HG03575 (cell line): ENCODE measurements at regions not wholly inside any gene's neighbourhood (a gene's known extent, or its start where the extent isn't known, plus 50 kb on each side); places are given as distances from the start of the nearest gene placed in this dataset.
"Not testable (repeated sequence)": the region's sequence is repeated elsewhere in the genome, so short reads cannot be mapped to it uniquely, and the experiment has no call there.

Experiments
- ATAC-seq: cut with Tn5 transposase; IDR thresholded peaks from one replicate; pipeline ENCODE4 v1.9.1; 2021; ENCODE audit not compliant: unreplicated experiment, insufficient number of reproducible peaks, low FRiP score; ENCODE audit errors: extremely low read depth

GRCh38 chr7:121752706-121753105 is 120.3 kb upstream of the PTPRZ1 start:
- no peak for ATAC-seq

- ATAC-seq, result no peak
Measured at GRCh38 chr7:121748546-121748945, 124.4 kb upstream of the PTPRZ1 start.

DNA sequence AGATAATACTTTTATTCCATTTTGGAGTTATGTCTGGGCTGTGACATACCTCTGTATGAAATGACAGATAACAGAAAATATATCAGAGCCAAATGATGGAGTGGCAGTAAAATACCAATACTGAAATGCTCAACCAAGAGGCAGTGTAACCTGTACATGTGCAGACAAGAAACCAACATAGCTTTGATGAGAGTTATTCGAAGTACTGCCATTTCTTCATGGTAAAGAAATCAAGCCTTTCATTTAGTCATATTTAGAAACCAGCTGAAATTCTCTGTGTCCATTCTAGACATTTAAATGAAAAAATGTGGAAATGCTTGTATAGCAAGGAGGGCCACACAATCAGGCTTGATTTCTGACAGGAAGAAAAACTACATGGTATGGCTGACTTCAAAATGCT is 127.1 kb upstream of the PTPRZ1 start:
- ATAC-seq, result no peak

DNA sequence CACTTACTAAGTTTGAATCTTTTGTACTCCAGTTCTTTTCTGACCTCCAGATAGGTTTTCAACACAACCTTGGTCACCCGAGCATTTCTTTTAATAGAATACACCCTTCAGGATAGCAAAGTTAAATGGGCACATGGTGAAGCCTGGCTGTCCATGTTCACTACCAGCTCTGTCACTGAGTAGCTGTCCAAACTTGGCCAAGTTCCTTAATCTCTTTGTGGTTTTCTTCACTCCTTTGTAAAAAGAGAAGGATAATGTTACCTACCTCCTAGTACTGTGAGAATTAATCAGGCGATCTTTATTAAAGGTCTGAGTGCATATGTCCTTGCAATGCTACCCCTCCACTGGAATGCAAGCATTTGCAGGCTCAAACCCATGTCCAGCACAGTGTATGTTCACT is 128.1 kb upstream of the PTPRZ1 start:
- ATAC-seq, result no peak

DNA sequence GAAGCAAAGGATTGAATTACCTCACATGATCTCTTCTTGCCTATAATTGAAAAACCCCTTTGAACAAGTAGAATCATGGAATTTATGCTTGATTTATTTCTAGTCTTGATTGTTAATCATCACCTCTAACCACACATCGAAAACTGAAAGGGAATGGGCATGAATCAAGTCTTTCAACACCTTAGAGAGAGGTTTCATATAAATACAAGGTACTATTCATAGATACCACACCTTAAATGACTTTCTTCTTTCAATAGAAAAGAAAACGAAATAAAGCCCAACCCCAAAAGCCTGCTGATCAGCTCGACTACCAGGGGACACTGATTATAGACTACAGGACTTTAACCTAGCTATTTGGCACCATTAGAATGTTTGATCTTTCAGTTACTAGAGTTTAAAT is 128.6 kb upstream of the PTPRZ1 start:
- ATAC-seq, result no peak

DNA sequence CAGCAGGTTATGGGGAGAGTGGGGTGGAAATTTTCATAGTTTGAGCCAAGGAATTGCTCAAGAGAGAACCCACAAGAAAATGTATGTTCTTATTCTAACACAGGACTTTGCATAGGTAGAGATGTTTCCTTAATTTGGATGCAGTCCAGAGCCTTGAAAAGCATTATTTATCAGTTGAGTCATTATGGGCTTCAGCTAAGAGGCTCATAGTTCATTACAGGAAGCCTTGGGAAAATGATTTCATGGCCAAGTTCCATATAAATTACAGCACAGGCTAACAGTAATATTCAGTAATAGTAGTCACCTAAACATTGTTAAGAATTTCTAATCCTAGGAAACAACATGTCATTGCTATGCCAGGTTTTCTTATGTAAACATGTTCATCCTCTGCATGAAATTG is 131.1 kb upstream of the PTPRZ1 start:
- ATAC-seq, result no peak

DNA sequence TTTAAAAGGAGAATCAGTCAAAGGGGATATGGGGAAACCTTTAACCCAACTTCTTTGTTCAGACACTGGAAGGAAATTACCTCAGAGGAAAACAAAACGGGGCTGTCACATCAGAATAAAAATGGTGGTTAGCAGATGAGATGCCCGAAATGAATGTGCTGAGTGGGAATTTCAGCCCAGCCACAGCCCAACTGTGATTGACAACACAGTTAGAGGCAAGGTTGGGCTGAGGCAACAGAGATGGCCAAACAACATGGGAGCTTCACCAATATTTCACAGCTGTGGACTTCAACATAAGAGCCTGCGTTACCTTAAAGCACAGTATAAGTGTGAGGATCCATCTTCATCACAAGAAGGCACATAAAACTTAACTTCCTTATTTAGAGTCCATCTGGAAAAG is 133.5 kb upstream of the PTPRZ1 start:
- ATAC-seq, result no peak

DNA sequence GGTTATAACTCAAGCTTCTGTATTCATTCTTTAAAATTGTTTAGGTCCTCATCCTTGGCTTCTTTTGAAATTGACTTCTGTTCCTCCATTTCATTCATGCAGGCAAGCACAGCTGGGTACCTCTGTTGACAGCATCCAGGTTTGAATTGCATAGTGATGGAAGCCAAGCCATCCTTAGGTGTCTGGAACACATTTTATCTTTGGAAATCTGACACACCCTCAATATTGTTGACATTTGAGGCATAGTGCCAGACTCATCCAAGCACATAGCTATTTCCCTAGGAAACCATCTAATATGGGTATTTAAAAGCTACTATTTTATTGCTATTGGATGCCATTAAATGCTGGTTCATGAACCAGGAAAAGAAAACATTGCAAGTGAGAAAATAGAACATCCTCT is 142.1 kb upstream of the PTPRZ1 start:
- no peak for ATAC-seq

- ATAC-seq, result no peak
Measured at GRCh38 chr7:121714559-121715303, 158.2 kb upstream of the PTPRZ1 start.

DNA sequence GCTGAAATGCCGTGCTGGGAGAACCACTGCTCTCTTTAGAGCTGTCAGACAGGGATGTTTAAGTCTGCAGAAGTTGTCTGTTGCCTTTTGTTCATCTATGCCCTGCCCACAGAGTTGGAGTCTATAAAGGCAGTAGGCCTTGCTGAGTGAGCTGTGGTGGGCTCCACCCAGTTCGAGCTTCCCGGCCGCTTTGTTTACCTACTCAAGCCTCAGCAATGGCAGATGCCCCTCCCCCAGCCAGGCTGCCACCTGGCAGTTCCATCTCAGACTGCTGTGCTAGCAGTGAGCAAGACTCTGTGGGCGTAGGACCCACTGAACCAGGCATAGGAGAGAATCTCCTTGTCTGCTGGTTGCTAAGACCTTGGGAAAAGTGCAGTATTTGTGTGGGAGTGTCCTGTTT is 160.0 kb upstream of the PTPRZ1 start:
- ATAC-seq, result not testable (repeated sequence)

- ATAC-seq, result no peak
Measured at GRCh38 chr7:121697731-121698316, 175.1 kb upstream of the PTPRZ1 start.

DNA sequence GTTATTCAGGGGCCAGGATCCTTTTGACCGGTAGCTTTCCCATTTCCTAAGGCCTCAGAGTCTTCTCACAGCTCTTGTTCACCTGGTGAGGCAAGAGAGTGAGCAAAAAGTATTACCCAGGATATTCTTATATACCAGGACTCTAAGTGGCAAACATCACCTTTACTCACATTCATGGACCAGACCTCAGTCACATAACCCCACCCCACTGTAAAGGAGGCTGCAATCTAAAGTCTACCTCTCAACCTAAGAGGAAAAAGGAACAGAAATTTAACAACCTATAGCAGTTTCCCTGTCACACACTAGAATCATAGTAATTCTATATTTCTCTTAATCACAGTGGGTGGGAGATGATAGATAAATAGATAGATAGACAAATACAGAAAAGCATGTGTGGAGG is 176.0 kb upstream of the PTPRZ1 start:
- no peak for ATAC-seq

- no peak for ATAC-seq
Measured at GRCh38 chr7:121689749-121690148, 183.2 kb upstream of the PTPRZ1 start.

DNA sequence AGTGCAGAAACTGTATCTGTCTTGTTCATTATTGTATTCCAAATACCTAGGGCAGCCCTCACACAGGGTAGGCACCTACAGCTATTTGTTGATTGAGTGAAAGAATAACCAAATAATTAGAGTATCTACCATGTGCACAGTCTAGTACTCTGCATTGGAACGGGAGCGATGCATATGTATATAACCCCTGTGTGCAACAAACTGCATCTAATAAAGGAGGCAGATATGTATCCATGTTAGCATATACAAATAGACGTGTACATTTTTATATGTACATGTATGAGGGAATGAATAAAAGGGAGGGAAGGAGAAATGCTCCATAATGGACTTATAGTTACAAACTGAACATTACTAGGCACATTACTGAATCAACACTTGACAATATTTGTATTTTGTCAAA is 191.3 kb upstream of the PTPRZ1 start:
- ATAC-seq, result no peak

GRCh38 chr7:121676168-121676567 is 196.8 kb upstream of the PTPRZ1 start:
- no peak for ATAC-seq

DNA sequence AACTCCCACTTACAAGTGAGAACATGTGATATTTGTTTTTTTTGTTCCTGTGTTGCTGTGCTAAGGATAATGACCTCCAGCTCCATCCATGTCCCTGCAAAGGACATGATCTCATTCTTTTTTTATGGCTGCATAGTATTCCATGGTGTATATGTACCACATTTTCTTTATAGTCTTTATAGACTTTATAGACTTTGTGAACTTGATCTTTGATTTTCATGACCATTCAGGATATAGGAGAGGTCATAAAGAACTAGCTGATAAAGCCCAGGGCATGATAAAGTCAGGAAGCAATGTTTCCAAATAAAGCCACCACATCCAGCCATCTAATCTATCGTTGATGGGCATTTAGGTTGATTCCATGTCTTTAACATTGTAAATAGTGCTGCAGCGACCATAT is 198.5 kb upstream of the PTPRZ1 start:
- not testable (repeated sequence) for ATAC-seq

- no peak for ATAC-seq
Measured at GRCh38 chr7:121669144-121669543, 203.8 kb upstream of the PTPRZ1 start.

GRCh38 chr7:121666306-121666705 is 206.7 kb upstream of the PTPRZ1 start:
- no peak for ATAC-seq

- no peak for ATAC-seq
Measured at GRCh38 chr7:121643320-121643719, 229.6 kb upstream of the PTPRZ1 start.

DNA sequence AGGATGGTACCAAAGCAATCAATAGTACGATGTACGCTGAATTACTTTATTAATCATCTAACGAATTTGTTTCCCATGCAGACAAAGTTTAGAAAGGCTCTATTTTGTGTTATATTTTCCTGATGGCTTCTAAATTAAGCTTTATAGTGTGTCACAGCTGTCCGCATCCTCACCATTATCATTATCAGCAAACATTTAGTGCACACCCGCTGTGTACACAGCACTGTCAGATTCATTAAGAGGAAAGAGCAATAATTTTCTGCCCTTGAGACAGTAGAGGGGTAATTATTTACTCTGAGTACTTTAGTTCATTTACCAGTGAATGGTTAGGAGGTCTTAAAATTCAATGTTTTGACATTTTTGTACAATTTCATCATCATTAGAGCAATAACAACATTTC is 233.3 kb upstream of the PTPRZ1 start:
- no peak for ATAC-seq

DNA sequence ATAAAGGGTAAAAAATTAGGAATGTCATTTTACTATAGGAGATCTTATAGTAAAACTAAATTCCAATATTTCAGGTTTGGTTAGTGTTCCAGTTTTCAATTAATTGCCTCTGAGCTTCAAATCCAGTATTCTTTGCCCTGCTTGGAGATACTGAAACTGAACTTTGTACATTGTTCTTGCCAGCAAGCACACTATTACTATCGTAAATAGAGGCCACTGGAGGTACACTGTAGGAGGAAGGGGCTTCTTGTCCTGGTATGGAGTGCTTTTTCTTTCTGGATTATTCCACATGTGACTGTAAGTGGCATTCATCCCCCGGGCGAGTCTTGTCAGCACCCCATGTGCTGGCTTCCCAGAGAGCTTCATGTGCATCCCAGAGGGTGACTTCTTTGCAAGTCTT is 234.7 kb upstream of the PTPRZ1 start:
- no peak for ATAC-seq
